Right renal cortex interstitium (tissue), 3 donors: ENCODE measurements at regions not wholly inside any gene's neighbourhood (a gene's known extent, or its start where the extent isn't known, plus 50 kb on each side); places are given as distances from the start of the nearest gene placed in this dataset.

Source experiments
- DNase-seq, 3 donors: peaks; one replicate each; pipeline ENCODE4 v3.0.0-alpha.2; 2013; ENCODE audit warnings: low read depth in 3 of 3, low spot score in 2 of 3

- DNase-seq, result no peak
Observed at GRCh38 chr2:147232225-147232669, 612.6 kb upstream of the ACVR2A start.

GRCh38 chr2:147231607-147232006, 613.2 kb upstream of the ACVR2A start:
- no peak for DNase-seq

- DNase-seq, result no peak
Observed at GRCh38 chr2:147231081-147231480, 613.7 kb upstream of the ACVR2A start.

- DNase-seq, result no peak
Observed at GRCh38 chr2:147227313-147227712, 617.5 kb upstream of the ACVR2A start.

GRCh38 chr2:147224070-147224469, 620.8 kb upstream of the ACVR2A start:
- no peak for DNase-seq

GRCh38 chr2:147223553-147224060, 621.2 kb upstream of the ACVR2A start:
- no peak for DNase-seq

GRCh38 chr2:147223119-147223518, 621.7 kb upstream of the ACVR2A start:
- no peak for DNase-seq

GRCh38 chr2:147222506-147222905, 622.3 kb upstream of the ACVR2A start:
- no peak for DNase-seq

- no peak for DNase-seq
Observed at GRCh38 chr2:147214914-147215313, 629.9 kb upstream of the ACVR2A start.

- no peak for DNase-seq
Observed at GRCh38 chr2:147211484-147211883, 633.3 kb upstream of the ACVR2A start.

- no peak for DNase-seq
Observed at GRCh38 chr2:147204102-147204501, 640.7 kb upstream of the ACVR2A start.

- DNase-seq, result no peak
Observed at GRCh38 chr2:147198651-147199171, 646.1 kb upstream of the ACVR2A start.

- DNase-seq, result no peak
Observed at GRCh38 chr2:147197754-147198483, 646.9 kb upstream of the ACVR2A start.

- DNase-seq, result no peak
Observed at GRCh38 chr2:147182260-147182659, 662.6 kb upstream of the ACVR2A start.

- no peak for DNase-seq
Observed at GRCh38 chr2:147181351-147182029, 663.3 kb upstream of the ACVR2A start.

GRCh38 chr2:147177071-147177857, 667.6 kb upstream of the ACVR2A start:
- DNase-seq, result no peak

GRCh38 chr2:147174824-147175254, 670.0 kb upstream of the ACVR2A start:
- no peak for DNase-seq

- DNase-seq, result no peak
Observed at GRCh38 chr2:147173798-147174197, 671.0 kb upstream of the ACVR2A start.

- no peak for DNase-seq
Observed at GRCh38 chr2:147173189-147173581, 671.6 kb upstream of the ACVR2A start.

GRCh38 chr2:147172493-147173188, 672.2 kb upstream of the ACVR2A start:
- no peak for DNase-seq
